ENCODE measurements at regions not wholly inside any gene's neighbourhood (a gene's known extent, or its start where the extent isn't known, plus 50 kb on each side); places are given as distances from the start of the nearest gene placed in this dataset.
"Not testable (repeated sequence)": the region's sequence is repeated elsewhere in the genome, so short reads cannot be mapped to it uniquely, and the experiment has no call there.

DNA sequence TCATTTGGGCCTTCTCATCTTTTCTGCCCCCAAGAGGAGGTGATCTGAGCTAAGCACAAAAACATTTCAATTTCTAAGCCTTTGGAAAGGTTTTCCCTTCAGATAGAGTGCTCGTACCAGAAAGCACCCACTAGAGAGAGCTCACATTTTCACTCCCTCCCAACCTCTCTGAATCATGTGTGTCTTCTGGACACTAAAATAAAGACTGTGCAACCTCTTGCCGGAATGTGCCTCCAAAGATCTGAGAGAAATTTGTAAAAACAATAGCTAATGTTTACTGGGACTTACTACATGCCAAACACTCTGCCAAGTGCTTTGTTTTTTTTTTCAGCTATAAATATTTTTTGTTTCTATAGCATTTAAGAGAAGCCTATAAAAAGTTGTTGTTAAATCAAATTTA lies 120.6 kb upstream of the LNX1 start:
- Histone ChIP-seq H3K36me3 (ENCODE audit: control insufficient read depth in 1 of 2, insufficient read depth in 2 of 2, low read length in 2 of 2) (no peaks in the 10 kb centered on the region), H3K4me3 (ENCODE audit: low read depth in 1 of 2, low read length in 2 of 2) (no peak overlapping the region), H3K27ac (ENCODE audit: low read length) (no peak overlapping the region), H3K4me1 (ENCODE audit: control insufficient read depth in 1 of 2, insufficient read depth in 2 of 2, low read length in 2 of 2) (no peaks in the 10 kb centered on the region), H3K27me3 (ENCODE audit: low read depth, low read length) (no peaks in the 10 kb centered on the region), H3K9me3 (ENCODE audit: control insufficient read depth in 1 of 2, low read length in 2 of 2) (no peaks in the 10 kb centered on the region)

GRCh38 chr4:53709693-53710092 lies 118.4 kb upstream of the LNX1 start:
- H3K27ac ChIP-seq (ENCODE audit: low read length): no peak overlapping the region
- H3K27me3 ChIP-seq (ENCODE audit: low read depth, low read length): no peaks in the 10 kb centered on the region
- H3K4me3 ChIP-seq (ENCODE audit: low read depth in 1 of 2, low read length in 2 of 2): no peak overlapping the region
- H3K9me3 ChIP-seq (ENCODE audit: control insufficient read depth in 1 of 2, low read length in 2 of 2): no peaks in the 10 kb centered on the region
- no peaks in the 10 kb centered on the region for H3K4me1 ChIP-seq (ENCODE audit: control insufficient read depth in 1 of 2, insufficient read depth in 2 of 2, low read length in 2 of 2)
- no peaks in the 10 kb centered on the region for H3K36me3 ChIP-seq (ENCODE audit: control insufficient read depth in 1 of 2, insufficient read depth in 2 of 2, low read length in 2 of 2)

DNA sequence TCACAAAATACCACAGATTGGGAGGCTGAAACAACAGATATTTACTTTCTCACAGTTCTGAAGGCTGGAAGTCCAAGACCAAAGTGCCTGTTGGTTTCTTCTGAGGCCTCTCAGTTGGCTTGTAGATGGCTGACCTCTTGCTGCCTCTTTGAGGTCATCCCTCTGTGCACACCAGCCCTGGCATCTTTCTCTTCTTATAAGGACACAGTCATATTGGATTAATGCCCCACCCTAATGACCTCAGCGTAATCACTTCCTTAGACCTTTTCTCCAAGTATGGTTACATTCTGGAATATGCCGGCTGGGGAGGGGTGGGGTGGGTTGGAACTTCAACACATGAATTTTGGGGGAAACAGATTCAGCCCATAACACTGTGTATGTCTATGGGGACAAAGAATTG lies 116.2 kb upstream of the LNX1 start:
- Histone ChIP-seq H3K36me3 (ENCODE audit: control insufficient read depth in 1 of 2, insufficient read depth in 2 of 2, low read length in 2 of 2) (no peaks in the 10 kb centered on the region), H3K4me1 (ENCODE audit: control insufficient read depth in 1 of 2, insufficient read depth in 2 of 2, low read length in 2 of 2) (peaks cover 10 to 12% of the 10 kb centered on the region in 2 donors), H3K27me3 (ENCODE audit: low read depth, low read length) (no peaks in the 10 kb centered on the region), H3K9me3 (ENCODE audit: control insufficient read depth in 1 of 2, low read length in 2 of 2) (no peaks in the 10 kb centered on the region), H3K27ac (ENCODE audit: low read length) (no peak overlapping the region), H3K4me3 (ENCODE audit: low read depth in 1 of 2, low read length in 2 of 2) (no peak overlapping the region)

DNA sequence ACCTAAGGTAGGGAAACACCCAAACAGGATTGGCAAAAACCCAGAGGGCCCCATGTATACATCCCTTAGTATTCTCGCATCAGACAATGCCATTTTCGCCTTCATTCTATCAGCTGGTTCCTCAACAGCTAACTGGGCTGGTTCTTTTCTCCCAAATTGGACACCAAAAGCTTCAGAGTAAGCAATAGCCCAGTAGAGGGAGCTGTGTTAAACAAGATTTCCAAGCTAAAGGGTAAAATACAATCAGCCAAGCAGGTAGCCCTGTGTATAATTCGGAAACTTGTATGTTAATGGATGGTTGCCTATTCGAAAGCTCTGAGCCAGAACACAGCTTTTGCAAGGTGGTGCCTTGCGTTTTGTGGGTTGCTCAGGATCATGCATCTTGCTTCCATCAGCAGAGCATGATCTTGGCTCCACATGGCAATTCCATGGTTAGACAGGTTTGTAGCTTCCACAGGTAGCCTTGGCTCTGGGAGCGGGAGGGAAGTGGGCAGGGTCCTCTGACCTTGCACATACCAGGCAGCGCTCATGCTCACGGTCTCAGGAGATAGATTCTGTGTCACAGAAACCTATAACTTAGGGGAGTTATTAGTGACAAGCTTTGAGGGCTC lies 115.2 kb upstream of the LNX1 start:
- Histone ChIP-seq H3K9me3 (ENCODE audit: control insufficient read depth in 1 of 2, low read length in 2 of 2) (no peaks in the 10 kb centered on the region), H3K27me3 (ENCODE audit: low read depth, low read length) (no peaks in the 10 kb centered on the region), H3K4me3 (ENCODE audit: low read depth in 1 of 2, low read length in 2 of 2) (no peak overlapping the region), H3K27ac (ENCODE audit: low read length) (no peak overlapping the region), H3K4me1 (ENCODE audit: control insufficient read depth in 1 of 2, insufficient read depth in 2 of 2, low read length in 2 of 2) (peaks cover 10 to 15% of the 10 kb centered on the region in 2 donors), H3K36me3 (ENCODE audit: control insufficient read depth in 1 of 2, insufficient read depth in 2 of 2, low read length in 2 of 2) (no peaks in the 10 kb centered on the region)

DNA sequence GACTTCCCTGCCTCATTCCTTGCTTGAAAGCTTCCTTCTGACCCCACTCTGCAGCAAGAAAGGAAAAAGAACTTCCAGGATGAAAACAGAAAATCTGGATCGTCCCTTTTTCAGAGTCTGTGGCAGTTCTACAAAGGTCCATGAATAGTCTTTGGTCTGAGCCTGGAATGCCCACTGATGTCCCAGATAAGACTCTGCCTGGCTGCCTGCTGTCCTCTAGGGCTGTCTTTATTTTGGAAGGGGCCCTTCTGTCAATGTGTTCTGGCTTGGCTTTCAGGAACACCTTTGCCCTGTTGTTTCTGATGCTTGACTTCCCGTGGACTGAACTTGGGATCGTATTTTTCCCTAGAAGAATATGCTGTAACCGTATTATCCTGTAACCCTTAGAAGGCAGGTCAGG lies 114.7 kb upstream of the LNX1 start:
- H3K27me3 ChIP-seq (ENCODE audit: low read depth, low read length): no peaks in the 10 kb centered on the region
- peaks cover 10 to 15% of the 10 kb centered on the region in 2 donors for H3K4me1 ChIP-seq (ENCODE audit: control insufficient read depth in 1 of 2, insufficient read depth in 2 of 2, low read length in 2 of 2)
- H3K27ac ChIP-seq (ENCODE audit: low read length): no peak overlapping the region
- H3K9me3 ChIP-seq (ENCODE audit: control insufficient read depth in 1 of 2, low read length in 2 of 2): no peaks in the 10 kb centered on the region
- H3K36me3 ChIP-seq (ENCODE audit: control insufficient read depth in 1 of 2, insufficient read depth in 2 of 2, low read length in 2 of 2): no peaks in the 10 kb centered on the region
- no peak overlapping the region for H3K4me3 ChIP-seq (ENCODE audit: low read depth in 1 of 2, low read length in 2 of 2)

- Histone ChIP-seq H3K36me3 (ENCODE audit: control insufficient read depth in 1 of 2, insufficient read depth in 2 of 2, low read length in 2 of 2) (no peaks in the 10 kb centered on the region), H3K4me3 (ENCODE audit: low read depth in 1 of 2, low read length in 2 of 2) (no peak overlapping the region), H3K9me3 (ENCODE audit: control insufficient read depth in 1 of 2, low read length in 2 of 2) (no peaks in the 10 kb centered on the region), H3K4me1 (ENCODE audit: control insufficient read depth in 1 of 2, insufficient read depth in 2 of 2, low read length in 2 of 2) (peaks cover 10 to 15% of the 10 kb centered on the region in 2 donors), H3K27ac (ENCODE audit: low read length) (no peak overlapping the region), H3K27me3 (ENCODE audit: low read depth, low read length) (no peaks in the 10 kb centered on the region)
These were observed 114.0 kb upstream of the LNX1 start for GRCh38 chr4:53705151-53705764.

GRCh38 chr4:53704329-53704728 lies 113.0 kb upstream of the LNX1 start:
- H3K4me3 ChIP-seq (ENCODE audit: low read depth in 1 of 2, low read length in 2 of 2): no peak overlapping the region
- no peaks in the 10 kb centered on the region for H3K36me3 ChIP-seq (ENCODE audit: control insufficient read depth in 1 of 2, insufficient read depth in 2 of 2, low read length in 2 of 2)
- H3K4me1 ChIP-seq (ENCODE audit: control insufficient read depth in 1 of 2, insufficient read depth in 2 of 2, low read length in 2 of 2): peaks cover 10 to 15% of the 10 kb centered on the region in 2 donors
- no peak overlapping the region for H3K27ac ChIP-seq (ENCODE audit: low read length)
- no peaks in the 10 kb centered on the region for H3K9me3 ChIP-seq (ENCODE audit: control insufficient read depth in 1 of 2, low read length in 2 of 2)
- no peaks in the 10 kb centered on the region for H3K27me3 ChIP-seq (ENCODE audit: low read depth, low read length)

GRCh38 chr4:53703267-53703655 lies 112.0 kb upstream of the LNX1 start:
- peak overlapping the region; percentile 21 to 23 for H3K4me3 ChIP-seq (ENCODE audit: low read depth in 1 of 2, low read length in 2 of 2)
- no peaks in the 10 kb centered on the region for H3K36me3 ChIP-seq (ENCODE audit: control insufficient read depth in 1 of 2, insufficient read depth in 2 of 2, low read length in 2 of 2)
- no peaks in the 10 kb centered on the region for H3K9me3 ChIP-seq (ENCODE audit: control insufficient read depth in 1 of 2, low read length in 2 of 2)
- peaks cover 10 to 15% of the 10 kb centered on the region in 2 donors for H3K4me1 ChIP-seq (ENCODE audit: control insufficient read depth in 1 of 2, insufficient read depth in 2 of 2, low read length in 2 of 2)
- H3K27me3 ChIP-seq (ENCODE audit: low read depth, low read length): no peaks in the 10 kb centered on the region
- H3K27ac ChIP-seq (ENCODE audit: low read length): no peak overlapping the region

DNA sequence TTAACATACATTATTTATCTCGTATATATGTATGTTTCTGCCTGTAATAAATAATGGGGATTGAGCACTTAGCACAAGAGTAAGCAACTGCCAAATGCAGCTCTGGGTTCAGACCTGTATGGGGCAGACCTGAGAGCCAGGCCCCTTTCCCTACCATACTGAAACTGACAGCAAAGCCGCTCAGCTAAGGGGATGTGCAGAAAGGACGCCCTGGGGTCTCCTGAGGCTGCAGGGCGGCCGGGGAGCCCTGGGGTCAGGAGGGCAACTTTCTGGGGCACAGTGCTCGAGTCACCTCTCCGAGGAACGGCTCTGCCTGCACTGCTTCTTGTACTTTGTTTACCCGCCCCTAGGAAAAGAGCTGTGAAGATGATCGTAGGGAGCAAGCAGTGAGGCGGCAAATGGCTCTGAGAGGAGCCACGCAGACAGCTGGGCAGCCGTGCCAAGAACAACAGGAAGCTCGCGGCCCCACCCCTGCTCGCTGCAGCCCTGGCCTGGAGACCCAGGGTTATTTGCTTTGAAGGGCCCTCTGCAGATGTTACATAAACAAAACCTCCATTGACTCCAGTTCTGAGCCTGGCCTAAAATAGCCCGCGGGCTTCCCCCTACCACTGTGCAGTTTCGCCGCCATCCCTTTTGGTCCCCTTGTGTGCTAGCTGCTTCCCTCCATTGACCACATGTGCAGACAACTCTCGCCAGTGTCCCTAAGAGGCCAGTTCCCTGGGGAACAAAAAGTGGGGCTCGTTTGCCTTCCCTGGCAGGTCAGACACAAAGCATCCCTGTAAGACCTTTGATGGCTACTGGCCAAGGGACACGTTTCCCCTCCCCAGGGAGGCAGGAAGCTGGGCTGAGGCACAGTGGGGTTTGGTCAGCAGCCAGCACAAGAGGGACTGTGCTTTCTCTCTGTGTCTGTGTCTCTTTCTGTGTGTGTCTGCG lies 111.3 kb upstream of the LNX1 start:
- H3K9me3 ChIP-seq (ENCODE audit: control insufficient read depth in 1 of 2, low read length in 2 of 2): no peaks in the 10 kb centered on the region
- H3K36me3 ChIP-seq (ENCODE audit: control insufficient read depth in 1 of 2, insufficient read depth in 2 of 2, low read length in 2 of 2): no peaks in the 10 kb centered on the region
- H3K27me3 ChIP-seq (ENCODE audit: low read depth, low read length): no peaks in the 10 kb centered on the region
- peak overlapping the region; percentile 21 to 23 for H3K4me3 ChIP-seq (ENCODE audit: low read depth in 1 of 2, low read length in 2 of 2)
- peaks cover 10 to 15% of the 10 kb centered on the region in 2 donors for H3K4me1 ChIP-seq (ENCODE audit: control insufficient read depth in 1 of 2, insufficient read depth in 2 of 2, low read length in 2 of 2)
- H3K27ac ChIP-seq (ENCODE audit: low read length): no peak overlapping the region

DNA sequence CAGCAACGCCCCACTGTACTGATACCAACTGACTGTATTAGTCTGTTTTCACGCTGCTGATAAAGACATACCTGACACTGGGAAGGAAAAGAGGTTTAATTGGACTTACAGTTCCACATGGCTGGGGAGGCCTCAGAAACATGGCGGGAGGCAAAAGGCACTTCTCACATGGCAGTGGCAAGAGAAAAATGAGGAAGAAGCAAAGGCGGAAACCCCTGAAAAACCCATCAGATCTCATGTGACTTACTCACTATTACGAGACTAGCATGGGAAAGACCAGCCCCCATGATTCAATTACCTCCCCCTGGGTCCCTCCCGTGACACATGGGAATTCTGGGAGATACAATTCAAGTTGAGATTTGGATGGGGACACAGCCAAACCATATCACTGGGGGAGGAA lies 110.0 kb upstream of the LNX1 start:
- not testable (repeated sequence) for H3K9me3 ChIP-seq (ENCODE audit: control insufficient read depth in 1 of 2, low read length in 2 of 2); H3K27ac ChIP-seq (ENCODE audit: low read length); H3K36me3 ChIP-seq (ENCODE audit: control insufficient read depth in 1 of 2, insufficient read depth in 2 of 2, low read length in 2 of 2); H3K4me3 ChIP-seq (ENCODE audit: low read depth in 1 of 2, low read length in 2 of 2); H3K27me3 ChIP-seq (ENCODE audit: low read depth, low read length)
- peaks cover 10 to 15% of the 10 kb centered on the region in 2 donors for H3K4me1 ChIP-seq (ENCODE audit: control insufficient read depth in 1 of 2, insufficient read depth in 2 of 2, low read length in 2 of 2)

DNA sequence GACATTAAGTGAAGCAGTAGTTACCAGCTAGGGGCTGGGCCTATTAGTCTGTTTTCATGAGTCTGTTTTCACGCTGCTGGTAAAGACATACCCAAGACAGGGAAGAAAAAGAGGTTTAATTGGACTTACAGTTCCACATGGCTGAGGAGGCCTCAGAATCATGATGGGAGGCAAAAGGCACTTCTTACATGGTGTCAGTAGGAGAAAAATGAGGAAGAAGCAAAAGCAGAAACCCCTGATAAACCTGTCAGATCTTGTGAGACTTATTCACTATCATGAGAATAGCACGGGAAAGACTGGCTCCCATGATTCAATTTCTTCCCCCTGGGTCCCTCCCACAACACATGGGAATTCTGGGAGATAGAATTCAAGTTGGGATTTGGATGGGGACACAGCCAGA lies 108.0 kb upstream of the LNX1 start:
- H3K4me1 ChIP-seq (ENCODE audit: control insufficient read depth in 1 of 2, insufficient read depth in 2 of 2, low read length in 2 of 2): peaks cover 10 to 15% of the 10 kb centered on the region in 2 donors
- not testable (repeated sequence) for H3K27me3 ChIP-seq (ENCODE audit: low read depth, low read length); H3K27ac ChIP-seq (ENCODE audit: low read length); H3K9me3 ChIP-seq (ENCODE audit: control insufficient read depth in 1 of 2, low read length in 2 of 2); H3K4me3 ChIP-seq (ENCODE audit: low read depth in 1 of 2, low read length in 2 of 2); H3K36me3 ChIP-seq (ENCODE audit: control insufficient read depth in 1 of 2, insufficient read depth in 2 of 2, low read length in 2 of 2)
